Stimulated activated CD8-positive, alpha-beta memory T cell treated with anti-CD3 and anti-CD28 coated beads, Interleukin-7, amount 100 ng/mL, for 4 hours (primary cell): ENCODE measurements at regions not wholly inside any gene's neighbourhood (a gene's known extent, or its start where the extent isn't known, plus 50 kb on each side); places are given as distances from the start of the nearest gene placed in this dataset.

Experiments
- DNase-seq, 2 donors: peaks; one replicate each; pipeline ENCODE4 v3.0.0-alpha.2; 2020; ENCODE audit warnings: low read depth in 2 of 2

DNA sequence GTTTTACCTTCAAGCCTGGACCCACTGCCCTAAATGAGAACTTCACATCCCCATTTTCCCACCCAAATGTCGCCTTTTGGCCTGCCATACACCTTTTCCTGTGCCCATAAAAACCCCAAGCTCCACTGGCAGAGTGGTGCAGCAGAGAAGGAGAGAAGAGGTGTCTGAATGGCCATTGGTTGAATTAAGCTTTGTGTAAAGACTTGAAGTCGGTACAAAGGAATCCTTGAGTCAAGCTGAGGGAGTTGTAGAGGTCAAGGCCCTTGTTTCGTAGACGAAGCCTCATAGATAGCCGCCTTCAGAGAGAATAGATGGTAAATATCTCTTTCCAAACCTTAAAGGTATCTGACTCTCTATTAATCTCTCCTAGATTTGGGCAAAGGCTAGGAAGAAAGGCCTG is 1479.2 kb upstream of the PRR20A start:
- no peak for DNase-seq

DNA sequence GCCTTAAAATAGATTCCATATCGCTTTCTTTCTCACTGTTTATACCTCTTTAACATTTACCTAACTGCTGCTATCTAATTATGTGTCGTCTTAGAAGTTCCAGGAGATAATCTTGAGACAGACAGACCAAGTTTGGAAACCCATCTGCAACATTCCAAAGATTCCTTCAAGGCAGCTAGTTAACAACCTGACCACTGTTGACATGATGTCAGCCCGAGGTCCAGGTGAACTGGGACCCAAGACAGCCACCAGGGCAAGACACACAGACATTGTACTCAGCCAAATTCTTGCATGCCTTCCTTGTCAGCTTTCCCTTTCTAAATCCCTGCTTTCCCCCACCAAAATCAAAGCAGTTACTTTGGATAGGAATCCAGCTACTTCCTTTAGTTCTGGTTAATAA is 1476.5 kb upstream of the PRR20A start:
- no peak for DNase-seq

DNA sequence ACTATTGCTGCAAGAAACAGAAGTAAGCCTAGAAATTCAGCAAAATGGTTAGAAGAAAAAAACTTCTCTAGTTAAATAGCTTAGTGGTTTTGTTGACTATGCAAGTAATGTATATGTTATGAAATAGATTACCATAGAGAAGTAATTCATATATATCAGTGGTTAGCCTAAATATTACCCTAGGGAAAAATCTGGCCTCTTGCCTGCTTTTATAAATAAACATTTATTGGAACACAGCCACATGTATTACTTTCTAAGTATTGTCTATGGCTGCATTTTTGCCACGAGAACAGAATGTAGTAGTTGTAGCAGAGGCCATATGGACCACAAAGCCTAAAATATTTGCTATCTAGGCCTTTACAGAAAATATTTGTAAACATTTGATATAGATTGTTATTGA is 1471.7 kb upstream of the PRR20A start:
- no peak for DNase-seq

DNA sequence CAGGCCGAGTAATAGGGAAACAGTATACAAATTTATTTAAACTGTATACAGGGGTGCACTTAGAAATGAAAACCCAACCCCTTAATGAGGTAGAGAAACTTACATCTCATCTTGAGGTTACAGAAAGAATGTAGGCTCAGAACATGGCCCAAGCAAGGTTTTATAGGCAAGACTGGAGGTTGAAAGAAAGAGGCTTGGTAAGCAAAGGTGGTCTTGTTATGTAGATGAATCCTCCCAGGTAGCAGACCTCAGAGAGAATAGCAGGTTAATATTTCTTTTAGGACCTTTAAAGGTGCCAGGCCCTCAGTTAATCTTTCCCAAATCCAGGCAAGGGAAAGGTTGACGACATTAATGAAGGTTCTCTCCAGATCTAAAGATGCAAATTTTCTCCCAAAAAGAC is 1466.8 kb upstream of the PRR20A start:
- no peak for DNase-seq

DNA sequence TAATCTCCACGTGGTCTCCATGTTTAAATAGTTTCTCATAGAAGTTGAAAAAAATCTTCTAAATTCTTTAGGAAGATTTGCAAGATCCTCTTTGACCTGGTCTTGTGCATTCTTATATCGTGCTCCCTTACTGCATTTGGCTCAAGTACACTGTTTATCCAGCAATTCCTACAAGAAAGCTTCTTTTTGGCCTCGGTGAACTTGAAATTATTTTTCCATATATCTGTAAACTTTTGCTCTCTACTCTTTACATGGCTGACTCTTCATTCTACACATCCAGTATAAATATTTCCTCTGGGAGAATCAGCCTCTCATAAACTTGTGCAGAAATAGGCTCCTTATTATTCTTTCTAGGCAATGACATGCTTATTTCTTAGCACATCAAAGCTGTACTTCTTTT is 1457.9 kb upstream of the PRR20A start:
- DNase-seq, result no peak

DNA sequence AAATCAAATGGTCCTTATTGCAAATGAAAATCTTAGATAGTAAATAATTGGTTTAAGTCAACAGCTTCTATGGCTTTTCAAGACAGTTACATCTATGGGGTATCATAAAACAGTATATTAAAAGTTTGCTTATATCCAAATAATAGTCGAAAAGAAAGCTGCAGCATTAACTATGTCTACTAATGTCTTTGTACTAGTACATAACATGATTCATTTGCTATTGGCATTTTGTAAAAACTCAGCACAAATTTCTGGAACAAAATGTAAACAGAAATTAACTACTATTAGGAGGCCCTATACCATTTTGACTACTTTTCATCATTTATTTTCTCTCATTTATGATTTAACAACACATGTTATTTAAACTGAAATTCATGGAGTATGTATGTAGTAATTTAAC is 1435.2 kb upstream of the PRR20A start:
- no peak for DNase-seq

DNA sequence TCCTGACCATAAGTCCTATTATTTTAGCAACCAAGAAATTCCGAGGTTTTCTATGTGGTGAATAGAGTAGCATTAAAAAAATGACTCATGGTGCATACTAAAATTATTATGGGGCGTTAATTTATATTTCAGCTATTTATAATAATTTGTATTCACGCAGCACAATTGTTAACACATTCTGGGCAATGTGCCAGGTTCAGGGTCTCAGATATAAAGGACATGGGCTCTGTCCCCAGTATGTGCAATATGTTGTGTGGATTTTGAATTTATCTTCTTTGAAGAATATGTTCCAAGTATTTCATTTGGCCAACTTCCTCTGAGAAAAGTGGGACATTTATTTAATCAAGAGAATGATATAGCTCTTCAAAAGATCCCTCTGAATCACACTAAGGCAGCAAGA is 1434.7 kb upstream of the PRR20A start:
- DNase-seq, result no peak

DNA sequence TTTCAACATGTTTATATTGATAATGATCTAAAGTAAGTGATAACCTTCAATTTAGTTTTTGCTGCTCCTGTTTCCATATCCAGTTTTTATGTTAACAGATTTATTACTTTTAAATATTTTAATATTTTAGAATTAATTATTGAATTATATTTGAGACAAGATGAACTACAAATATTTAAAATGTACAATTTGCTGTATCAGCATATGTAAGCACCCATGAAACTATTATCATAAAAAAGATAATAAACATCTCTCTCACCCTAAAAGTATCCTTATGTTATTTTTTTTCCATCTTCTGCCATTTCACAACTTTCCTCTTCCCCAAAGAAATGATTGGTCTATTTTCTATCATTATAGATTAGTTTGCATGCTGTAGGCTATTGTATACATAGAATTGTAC is 1426.6 kb upstream of the PRR20A start:
- no peak for DNase-seq

DNA sequence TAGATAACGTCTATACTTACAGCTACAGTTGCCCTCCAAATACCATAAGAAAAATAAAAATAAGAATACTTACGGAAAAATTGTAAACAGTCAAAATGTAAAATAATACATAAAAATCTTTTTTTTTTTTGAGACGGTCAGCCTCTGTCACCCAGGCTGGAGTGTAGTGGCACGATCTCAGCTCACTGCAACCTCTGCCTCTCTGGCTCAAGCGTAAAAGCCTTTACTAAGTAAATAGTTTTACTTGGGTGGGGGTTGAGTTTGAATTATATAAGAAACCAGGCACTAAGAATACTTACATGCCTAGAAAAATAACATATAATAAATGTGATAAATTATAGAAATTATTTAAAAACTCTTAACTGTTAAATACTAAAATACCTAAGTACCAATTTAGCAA is 1413.0 kb upstream of the PRR20A start:
- no peak for DNase-seq

DNA sequence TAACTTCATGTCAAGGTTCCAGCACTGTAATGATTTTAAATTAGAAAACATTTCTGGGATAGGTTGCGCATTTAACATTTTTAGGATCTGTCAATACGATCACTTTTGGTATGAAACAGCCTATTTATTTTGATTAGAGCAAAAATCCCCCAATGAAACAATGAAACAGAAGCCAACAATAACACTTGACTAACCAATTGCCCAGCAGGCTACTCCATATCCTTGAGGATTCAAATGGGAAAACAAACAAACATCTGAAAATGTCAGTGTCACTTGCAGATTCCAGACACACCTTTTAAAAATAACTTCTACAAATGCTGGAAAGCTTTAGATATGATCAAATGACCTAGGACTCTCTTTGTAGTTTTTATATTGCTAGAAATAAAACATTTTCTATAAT is 1412.5 kb upstream of the PRR20A start:
- no peak for DNase-seq

DNA sequence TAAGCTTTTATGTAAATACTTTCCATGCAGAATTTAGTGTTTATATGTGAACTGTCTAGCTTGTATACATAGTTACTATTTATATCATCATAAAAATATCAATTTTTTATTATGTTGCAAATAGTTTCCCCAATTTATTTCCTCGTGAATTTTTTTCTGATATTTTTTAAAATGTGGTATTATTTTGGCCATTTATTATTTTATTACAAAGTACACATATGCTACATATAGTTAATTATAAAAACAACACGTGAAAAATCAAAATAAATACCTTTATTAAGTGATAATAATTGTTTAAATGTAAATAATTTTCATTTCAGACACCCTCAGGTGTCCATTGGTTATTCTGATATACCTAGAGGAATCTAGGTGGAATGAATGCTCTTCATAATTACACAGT is 1394.9 kb upstream of the PRR20A start:
- DNase-seq, result no peak

DNA sequence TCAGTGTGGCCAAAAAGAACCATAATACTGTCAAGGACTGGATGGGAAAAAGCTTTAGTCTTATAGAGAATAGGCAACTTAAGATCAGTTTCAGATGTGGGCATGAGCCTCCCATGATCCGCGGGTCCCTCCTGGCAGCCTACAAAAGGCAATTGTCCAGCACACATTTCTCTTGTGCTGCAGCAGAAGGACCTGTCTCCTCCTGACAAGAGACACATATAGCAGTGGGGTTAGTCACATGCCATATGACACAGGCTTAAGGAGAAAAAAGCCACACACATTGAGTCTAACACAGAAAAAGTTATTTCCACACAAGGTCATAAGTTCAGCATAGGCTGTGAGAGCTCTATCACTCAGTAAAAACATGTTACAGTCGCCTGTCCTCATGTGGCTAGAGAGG is 1378.7 kb upstream of the PRR20A start:
- no peak for DNase-seq

DNA sequence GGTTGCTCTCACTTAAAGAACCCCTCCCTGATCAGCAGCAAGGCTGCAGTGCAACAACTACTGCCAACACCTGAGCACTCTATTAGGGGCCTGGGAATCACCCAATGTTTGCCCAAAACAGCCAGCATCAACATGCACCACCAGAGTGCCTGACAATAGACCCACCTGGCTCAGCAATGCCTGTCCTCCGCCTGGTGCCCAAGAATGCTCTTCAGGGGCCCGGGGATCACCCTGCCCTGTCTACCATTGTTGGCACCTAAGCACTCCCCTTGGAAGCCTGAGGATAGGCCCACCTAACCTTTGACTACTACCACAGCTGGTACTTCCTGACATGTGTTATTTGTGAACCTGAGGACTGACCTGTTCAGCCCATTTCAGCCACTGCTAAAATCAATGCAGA is 1363.1 kb upstream of the PRR20A start:
- DNase-seq, result no peak

DNA sequence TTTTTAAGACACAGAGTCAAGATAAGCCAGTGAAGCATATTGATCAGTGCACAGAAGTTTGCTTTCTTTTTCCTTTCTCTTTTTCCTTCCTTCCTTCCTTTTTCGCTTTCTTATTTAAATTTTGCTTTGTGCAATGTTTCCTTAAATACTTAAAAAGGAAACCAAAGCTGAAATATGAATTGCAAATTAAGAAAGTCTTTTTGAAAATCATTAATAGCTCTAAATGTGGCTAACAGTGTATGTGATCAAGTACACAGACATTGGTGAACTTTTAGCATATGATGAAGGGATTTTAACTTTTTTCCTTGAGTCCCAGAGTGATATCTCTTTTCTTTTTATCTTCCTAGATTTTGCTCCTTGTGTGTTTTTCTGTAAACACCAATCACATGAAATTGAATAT is 1356.9 kb upstream of the PRR20A start:
- no peak for DNase-seq

DNA sequence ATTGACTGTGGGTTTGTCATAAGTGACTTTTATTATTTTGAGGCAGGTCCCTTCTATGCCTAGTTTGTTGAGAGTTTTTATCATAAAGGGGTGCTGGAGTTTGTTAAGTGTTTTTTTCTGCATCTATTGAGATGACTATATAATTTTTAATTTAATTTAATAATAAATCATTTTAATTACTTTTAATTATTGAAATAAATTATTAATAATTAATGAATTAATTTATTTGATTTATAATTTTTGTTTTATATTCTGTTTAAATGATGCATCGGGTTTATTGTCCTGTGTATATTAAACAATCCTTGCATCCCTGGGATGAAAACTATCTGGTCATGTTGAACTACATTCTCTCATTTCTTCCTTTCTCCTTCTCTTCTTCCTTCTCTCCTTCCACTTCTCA is 1352.2 kb upstream of the PRR20A start:
- no peak for DNase-seq

DNA sequence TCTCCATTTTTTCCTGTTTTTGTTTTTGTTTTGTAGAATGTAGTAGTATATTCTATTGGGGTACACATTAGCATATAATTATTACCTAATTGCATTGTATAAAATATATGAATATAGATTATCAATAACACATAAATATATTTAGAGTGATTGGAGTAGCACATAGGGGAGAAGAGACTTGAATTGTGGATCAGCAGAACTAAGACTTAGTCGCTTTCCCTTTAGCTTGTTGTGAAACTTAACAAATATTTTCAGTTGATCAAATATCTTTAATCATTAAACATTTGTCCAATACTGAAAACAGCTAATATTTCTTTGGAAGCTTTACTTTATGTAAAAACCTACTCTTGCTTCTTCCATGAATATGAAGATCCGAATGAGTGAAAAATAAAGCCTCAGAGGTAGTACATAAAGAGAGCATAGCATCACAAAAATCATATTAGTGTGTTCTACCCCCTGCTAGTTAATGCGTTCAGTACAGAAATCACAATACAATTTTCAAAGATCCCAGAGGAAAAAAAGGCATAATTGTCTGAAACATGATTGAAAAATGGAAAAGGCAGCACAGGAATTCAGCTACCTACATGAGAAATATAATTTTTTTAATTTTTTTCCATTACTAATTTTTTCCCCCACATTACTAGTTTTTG is 1348.0 kb upstream of the PRR20A start:
- no peak for DNase-seq

DNA sequence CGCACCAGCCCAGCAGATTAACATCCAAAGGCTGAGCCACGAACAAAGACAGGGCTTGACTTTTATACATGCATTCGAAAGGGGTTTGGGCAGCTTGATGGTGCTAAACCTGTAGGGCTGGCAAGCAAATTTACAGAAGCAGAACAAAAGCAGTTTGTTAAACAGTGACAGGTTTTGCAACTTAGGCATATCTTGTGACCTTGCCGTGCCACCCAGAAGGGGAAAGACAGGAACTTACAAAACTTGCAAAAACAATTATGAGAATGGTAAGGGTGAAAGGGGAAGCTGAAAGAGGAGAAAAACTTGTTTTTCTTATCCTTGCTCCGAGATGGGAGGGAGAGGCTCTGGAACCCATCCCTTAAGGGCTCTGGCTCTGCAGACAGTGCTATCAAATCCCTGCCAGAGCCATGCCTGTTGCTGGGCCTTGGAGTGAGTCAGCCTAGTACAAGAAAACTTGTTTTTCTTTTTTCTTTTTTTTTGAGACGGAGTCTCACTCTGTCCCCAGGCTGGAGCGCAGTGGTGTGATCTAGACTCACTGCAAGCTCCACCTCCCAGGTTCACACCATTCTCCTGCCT is 1325.2 kb upstream of the PRR20A start:
- DNase-seq, result no peak

DNA sequence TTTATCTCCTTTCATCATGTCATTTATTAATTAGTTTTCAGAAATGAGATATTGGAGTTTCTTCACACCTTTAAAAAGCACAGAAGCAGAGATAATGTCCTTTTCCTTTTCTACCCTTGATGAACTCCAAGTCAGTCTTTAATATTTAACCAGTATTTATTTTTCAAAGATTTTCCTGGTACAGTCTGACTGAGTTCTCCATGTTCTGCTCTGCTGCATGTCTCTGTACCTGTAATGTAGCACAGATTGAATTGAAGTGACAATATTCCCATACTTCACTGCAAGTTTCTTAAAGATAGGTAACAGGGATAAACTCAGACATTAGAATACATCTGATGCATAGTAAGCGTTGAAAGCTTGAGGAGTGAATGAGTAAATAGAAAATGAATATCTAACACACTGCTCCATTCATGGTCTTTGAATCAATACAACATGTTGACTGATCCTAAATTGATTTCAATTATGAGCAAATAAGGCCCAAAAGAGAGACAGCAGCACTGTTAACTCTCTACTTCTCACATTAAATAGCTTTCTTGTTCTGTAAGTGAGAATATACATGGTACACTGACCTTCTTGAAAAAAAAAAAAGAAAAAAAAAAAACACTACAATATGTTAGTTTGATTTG is 1323.6 kb upstream of the PRR20A start:
- no peak for DNase-seq

DNA sequence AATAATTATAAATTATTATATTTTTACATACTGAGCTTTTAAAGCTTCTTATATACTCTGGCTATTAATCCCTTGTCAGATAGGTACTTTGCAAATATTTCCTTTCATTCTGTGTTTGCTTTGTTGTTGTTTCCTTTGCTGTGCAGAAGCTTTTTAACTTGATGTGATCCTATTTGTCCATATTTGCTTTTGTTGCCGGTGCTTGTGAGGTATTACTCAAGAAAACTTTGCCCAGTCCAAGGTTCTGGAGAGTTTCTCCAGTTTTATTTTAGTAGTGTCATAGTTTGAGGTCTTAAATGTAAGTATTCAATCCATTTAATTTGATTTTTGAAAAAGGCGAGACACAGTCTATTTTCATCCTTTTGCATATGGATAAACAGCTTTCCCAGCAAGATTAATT is 1319.9 kb upstream of the PRR20A start:
- no peak for DNase-seq

DNA sequence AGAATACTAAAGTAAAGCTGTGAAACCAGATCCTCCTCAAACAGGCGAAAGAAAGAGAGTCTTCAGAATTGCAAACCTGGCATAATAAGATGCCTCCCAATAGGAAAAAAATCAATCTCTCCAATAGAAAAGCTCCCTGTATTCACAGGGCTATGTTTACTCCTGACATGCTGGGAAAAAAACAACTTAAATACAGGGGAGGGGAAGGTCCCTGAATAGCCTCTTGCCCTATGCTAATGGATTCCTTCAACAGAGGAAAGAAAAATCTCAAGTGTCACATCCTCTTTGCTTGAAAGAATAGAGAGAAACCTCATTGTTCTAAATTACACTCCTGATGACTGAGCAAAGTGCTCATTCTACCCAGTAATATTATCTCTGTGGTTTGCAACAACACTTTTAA is 1271.1 kb upstream of the PRR20A start:
- no peak for DNase-seq

DNA sequence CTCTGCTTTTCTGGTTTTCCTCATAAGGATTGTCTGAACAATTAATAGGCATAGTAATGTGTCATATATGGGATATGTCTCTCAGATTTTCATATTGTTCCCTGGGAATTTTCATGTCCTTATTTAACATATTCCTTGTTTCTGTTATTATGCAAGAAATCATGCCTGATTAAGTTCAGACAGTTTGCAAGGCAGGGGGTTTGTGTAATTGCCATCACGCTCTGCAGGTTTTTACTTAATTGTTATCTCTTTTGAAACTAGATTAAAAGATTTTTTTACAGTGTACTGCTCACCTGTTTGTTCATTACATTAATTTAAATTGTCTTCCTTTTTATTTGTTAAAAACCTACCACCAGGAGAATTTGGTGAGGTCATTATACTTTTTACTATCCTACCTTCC is 1253.2 kb upstream of the PRR20A start:
- no peak for DNase-seq

DNA sequence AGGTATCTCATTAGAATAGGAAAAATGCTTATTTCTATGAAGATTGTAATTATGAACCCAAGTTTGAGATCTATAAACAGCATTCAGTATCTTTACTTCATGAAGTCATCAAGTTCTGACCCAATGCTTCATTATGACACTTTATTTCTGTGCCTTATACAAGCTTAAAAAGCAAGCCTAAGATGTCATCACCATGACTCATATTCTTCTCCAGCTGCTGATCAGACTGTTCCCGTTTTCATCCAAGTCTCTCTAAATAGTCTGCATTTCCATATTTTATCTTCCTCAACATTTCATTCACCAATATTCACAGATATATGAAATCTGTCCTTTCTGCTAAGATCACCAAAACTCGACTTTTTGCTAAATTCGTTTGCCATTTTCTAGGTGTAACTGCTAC is 1247.2 kb upstream of the PRR20A start:
- no peak for DNase-seq

DNA sequence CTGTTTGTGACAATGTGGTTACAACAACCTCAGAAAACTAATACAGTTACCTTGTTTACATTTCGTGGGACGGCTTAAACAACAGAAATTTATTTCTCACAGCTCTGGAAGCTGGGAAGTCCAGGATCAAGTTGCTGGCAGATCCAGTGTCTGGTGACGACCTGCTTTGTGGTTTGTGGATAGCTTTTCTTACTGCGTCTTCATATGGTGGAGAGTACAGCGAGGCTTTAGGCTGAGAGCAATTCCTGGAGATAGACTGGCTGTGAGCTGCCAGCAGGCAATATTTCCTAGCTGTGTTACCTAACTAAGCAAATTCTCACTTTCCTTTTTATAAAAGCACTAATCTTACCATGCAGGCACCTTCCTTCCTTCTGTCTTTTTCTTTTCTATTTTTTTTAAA is 1203.5 kb upstream of the PRR20A start:
- DNase-seq, result no peak

DNA sequence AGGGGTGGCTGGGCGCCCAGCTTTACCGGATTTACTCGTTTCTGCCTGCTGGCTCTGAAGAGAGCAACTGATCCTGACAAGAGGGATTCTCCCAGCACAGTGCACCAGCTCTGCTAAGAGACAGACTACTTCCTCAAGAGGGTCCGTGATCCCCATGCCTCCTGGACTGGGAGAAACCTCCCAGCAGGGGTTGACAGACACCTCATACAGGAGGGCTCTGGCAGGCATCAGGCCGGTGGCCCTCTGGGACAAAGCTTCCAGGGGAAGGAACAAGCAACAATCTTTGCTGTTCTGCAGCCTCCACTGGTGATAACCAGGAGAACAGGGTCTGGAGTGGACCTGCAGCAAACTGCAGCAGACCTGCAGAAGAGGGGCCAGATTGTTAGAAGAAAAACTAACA is 1192.5 kb upstream of the PRR20A start:
- DNase-seq, result no peak
